ENCODE measurements at regions not wholly inside any gene's neighbourhood (a gene's known extent, or its start where the extent isn't known, plus 50 kb on each side); places are given as distances from the start of the nearest gene placed in this dataset.

GRCh38 chr3:40718209-40718608, 193.4 kb downstream of the ZNF621 start:
- Histone ChIP-seq H3K9me3 (ENCODE audit: insufficient read depth in 2 of 2, low read depth in 1 of 2, low read length in 1 of 2) (no peaks in the 10 kb centered on the region), H2BK120ac (replicated peaks; ENCODE audit: low read depth, low read length) (no peak overlapping the region), H3K36me3 (ENCODE audit: control insufficient read depth in 2 of 4, insufficient read depth in 4 of 4, low read length in 3 of 4) (no peaks in the 10 kb centered on the region), H3K9ac (replicated peaks in 1 of 4; ENCODE audit: extremely low read depth in 1 of 4, low read depth in 3 of 4, low read length in 3 of 4) (no peak overlapping the region), H3K79me1 (ENCODE audit: low read depth, low read length) (no peaks in the 10 kb centered on the region), H2BK5ac (ENCODE audit: low read depth, low read length) (no peak overlapping the region), H4K8ac (ENCODE audit: extremely low read depth, insufficient read depth, low read length) (no peak overlapping the region), H3K23ac (ENCODE audit: insufficient read length) (no peak overlapping the region), H2BK12ac (ENCODE audit: low read depth, low read length) (no peak overlapping the region; the same call in 1 of the 2 replicates), H2BK15ac (ENCODE audit: low read length) (no peak overlapping the region), H3K14ac (ENCODE audit: insufficient read length) (no peak overlapping the region), H3K4me2 (ENCODE audit: insufficient read depth in 1 of 2, low read depth in 2 of 2, low read length in 2 of 2) (no peak overlapping the region), H3K27me3 (replicated peaks in 1 of 4; ENCODE audit: control insufficient read depth in 3 of 4, extremely low read depth in 1 of 4, insufficient read depth in 3 of 4, low read length in 3 of 4) (no peaks in the 10 kb centered on the region; a peak in 1 of 7 replicates), H2BK20ac (ENCODE audit: low read length) (no peak overlapping the region), H2AFZ (ENCODE audit: low read length) (no peak overlapping the region), H3K79me2 (ENCODE audit: control insufficient read depth in 1 of 2, insufficient read depth in 2 of 2, low read length in 2 of 2) (no peaks in the 10 kb centered on the region), H3K4ac (replicated peaks; ENCODE audit: insufficient read length, low read depth, low read length) (no peak overlapping the region), H3K4me1 (replicated peaks in 1 of 4; ENCODE audit: control insufficient read depth in 3 of 4, insufficient read depth in 4 of 4, low read length in 3 of 4) (no peaks in the 10 kb centered on the region), H3K56ac (replicated peaks; ENCODE audit: insufficient read length, low read depth, low read length) (no peak overlapping the region), H4K5ac (ENCODE audit: insufficient read length, low read depth, low read length) (no peak overlapping the region), H2AK5ac (ENCODE audit: low read depth, low read length) (no peak overlapping the region), H4K91ac (replicated peaks; ENCODE audit: insufficient read length, low read length) (no peak overlapping the region), H3K23me2 (ENCODE audit: low read depth, low read length) (no peaks in the 10 kb centered on the region), H3K4me3 (ENCODE audit: extremely low read depth in 1 of 4, insufficient read depth in 2 of 4, low read depth in 3 of 4, low read length in 4 of 4) (no peak overlapping the region), H3K27ac (ENCODE audit: low read depth, low read length) (no peak overlapping the region), H4K20me1 (replicated peaks in 1 of 2; ENCODE audit: control insufficient read depth in 1 of 2, insufficient read depth in 2 of 2, low read length in 2 of 2) (no peaks in the 10 kb centered on the region), H3K18ac (ENCODE audit: extremely low read depth, low read length) (no peak overlapping the region)
- ChIA-PET CTCF (ENCODE audit: partially characterized antibody) (interaction anchor here (0.6 to 1.4 kb wide), 10 partner anchors 9 to 150 kb away, joined by 3 to 6 read pairs (median 3); no protein-coding TSS in a partner anchor), POLR2A (ENCODE audit: partially characterized antibody) (interaction anchor here (1.3 kb wide), 1 partner anchor 481 kb away, joined by 4 read pairs; the partner anchor contains the start of gene CTNNB1)
- 100% methylated on average over 1 of the region's 1 CpG; no CpG with 5 or more reads in 1 of the 2 experiments for WGBS, 2 experiments (ENCODE audit: extremely low coverage in 1 of 2, insufficient coverage in 1 of 2, insufficient read length in 1 of 2, insufficient replicate concordance in 2 of 2, low coverage in 1 of 2, low lambda C conversion rate in 2 of 2, missing lambda C conversion rate in 1 of 2)
- FAIRE-seq (no peak), DNase-seq (ENCODE audit: low read depth in 1 of 2, low spot score in 2 of 2) (no peak)
- TF ChIP-seq SUZ12 (IDR thresholded peaks at IDR 0.05; ENCODE audit: low read length) (no peak), NRF1 (IDR thresholded peaks at IDR 0.05; ENCODE audit: low read depth, low read length) (no peak), GTF2F1 (IDR thresholded peaks at IDR 0.05; ENCODE audit: borderline replicate concordance, low read depth, low read length) (no peak), RFX5 (IDR thresholded peaks at IDR 0.05; ENCODE audit: borderline replicate concordance, low read depth, low read length) (no peak), SIRT6 (IDR thresholded peaks at IDR 0.05; ENCODE audit: low read length) (no peak), RAD21 (IDR thresholded peaks at IDR 0.05 in 1 of 2, conservative IDR thresholded peaks at IDR 0.05 in 1 of 2; ENCODE audit: low read depth in 2 of 2, low read length in 2 of 2) (no peak), SAP30 (IDR thresholded peaks at IDR 0.05; ENCODE audit: insufficient read depth, insufficient replicate concordance, low read length) (no peak), SP2 (IDR thresholded peaks at IDR 0.05; ENCODE audit: low read length) (no peak), TAF7 (optimal IDR thresholded peaks at IDR 0.05; ENCODE audit: borderline replicate concordance, low read depth, low read length) (no peak)
